Occipital lobe (tissue), 1 donor: ENCODE measurements at regions not wholly inside any gene's neighbourhood (a gene's known extent, or its start where the extent isn't known, plus 50 kb on each side); places are given as distances from the start of the nearest gene placed in this dataset.
"Not testable (repeated sequence)": the region's sequence is repeated elsewhere in the genome, so short reads cannot be mapped to it uniquely, and the experiment has no call there.

Experiments used
- DNase-seq: peaks from one replicate; lab custom pipeline; 2025; lab: John Stamatoyannopoulos, UW

DNA sequence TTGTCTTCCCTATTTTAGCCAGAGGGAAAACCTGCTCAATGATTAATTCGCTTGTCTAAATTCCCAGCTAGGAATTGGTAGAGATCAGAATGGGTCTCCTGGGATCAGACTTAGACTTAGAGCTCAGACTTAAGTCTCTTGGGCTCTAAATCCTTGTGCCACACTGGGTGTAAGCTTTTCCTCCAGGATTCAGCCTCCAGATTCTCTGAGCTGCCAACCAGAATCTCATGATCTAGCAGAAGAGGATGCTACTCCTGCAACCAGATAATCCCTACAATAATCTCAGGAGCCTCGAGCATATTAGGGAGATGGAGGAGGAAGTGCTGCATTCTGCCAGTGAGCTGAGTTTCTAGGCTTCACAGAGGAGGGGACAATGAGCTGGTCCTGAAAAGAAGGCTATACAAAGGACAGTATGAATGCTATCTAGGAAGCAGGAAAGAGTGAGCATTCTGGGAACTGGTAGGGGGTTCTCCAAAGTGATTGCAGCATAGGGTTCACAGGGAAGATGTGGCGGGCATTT lies 211.6 kb upstream of the SESN3 start:
- DNase-seq = no peak

DNA sequence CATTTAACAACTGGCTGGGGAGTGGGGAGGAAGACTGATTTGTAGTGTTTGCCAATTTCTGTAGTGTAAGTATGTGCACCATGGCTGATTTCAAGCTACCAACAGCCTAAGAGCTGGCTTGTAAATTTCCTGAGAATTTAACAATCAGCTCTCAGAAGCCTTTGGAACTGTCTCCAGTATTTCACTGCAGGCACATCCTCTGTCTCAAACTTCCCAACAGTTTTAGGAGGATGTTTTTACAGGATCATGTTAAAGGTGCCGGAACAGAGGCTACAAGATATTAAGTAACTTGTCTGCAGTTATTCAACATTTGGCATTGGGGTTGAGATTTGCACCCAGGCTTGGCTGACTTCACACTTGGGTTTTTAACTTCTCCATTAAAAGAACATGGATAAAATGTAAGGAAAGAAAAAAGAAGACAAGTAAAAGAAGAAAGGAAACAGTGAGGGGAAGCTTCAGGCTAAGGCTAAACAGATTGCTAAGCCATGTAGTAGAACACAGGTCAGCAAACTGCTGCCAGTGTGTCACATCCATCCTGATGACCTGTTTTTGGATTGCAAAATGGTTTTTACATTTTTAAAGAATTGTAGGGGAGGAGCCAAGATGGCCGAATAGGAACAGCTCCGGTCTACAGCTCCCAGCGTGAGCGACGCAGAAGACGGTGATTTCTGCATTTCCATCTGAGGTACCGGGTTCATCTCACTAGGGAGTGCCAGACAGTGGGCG lies 204.8 kb upstream of the SESN3 start:
- no peak for DNase-seq

DNA sequence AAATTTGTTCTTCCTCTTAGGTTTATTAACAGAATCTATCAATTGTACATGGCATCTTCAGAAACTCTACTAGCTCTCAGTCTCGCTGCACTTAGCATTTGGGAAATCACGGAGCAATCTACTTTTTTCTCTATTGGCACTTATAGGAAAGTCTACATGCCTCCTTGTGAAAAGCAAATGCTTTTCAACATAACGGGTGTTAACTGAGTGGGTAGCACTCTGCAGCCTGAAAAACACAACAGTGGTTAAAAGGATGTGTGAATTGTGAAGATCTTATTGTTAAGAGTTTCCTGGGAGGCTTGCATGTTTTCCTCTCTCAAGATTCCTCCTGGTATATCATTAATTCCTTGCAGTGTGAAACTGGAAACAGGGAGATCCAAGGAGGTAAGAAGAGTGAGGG lies 204.2 kb upstream of the SESN3 start:
- no peak for DNase-seq

DNA sequence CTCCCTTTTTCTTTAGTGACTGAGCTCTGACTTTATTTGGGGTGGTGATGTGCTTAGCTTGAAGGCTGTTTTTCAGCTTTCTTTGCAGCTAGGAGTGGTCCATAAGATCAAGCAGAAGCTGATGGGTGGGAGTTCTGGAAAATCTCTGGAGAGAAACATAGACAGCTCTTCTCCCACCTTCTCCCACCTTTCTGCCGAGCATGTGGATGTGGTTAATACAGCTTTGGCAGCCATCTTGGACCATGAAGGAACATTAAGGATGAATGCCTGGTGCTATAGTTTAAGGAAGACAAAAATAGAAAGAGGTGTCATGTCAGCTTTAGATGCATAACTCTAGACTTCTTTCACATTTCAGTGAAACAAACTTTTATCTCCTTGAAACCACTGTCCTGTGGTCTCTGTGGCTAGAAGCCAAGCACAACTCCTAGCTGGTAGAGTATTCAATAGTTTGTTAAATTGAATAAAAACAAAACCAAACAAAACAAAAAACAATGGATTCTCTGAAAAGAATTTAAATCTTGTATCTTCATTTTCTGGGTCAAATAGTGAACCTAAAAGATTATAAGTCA lies 203.6 kb upstream of the SESN3 start:
- no peak for DNase-seq

DNA sequence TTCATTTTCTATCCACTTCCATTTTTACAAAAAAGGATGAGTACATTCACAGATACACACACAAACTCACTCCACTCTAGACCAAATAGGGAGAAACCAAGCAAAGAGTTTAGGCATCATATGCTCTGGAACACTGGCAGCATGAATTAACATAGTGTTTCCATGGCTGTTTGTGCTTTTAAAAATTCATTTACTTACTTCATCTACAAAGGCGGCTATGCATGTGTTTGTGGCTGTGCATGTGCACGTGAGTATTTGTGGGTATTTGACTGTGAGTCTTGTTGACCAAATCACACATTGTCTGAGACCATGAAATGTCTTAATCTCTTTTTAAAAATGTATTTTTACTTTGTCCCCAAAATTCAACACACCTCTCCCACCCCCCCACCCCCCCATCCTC lies 203.0 kb upstream of the SESN3 start:
- no peak for DNase-seq

DNA sequence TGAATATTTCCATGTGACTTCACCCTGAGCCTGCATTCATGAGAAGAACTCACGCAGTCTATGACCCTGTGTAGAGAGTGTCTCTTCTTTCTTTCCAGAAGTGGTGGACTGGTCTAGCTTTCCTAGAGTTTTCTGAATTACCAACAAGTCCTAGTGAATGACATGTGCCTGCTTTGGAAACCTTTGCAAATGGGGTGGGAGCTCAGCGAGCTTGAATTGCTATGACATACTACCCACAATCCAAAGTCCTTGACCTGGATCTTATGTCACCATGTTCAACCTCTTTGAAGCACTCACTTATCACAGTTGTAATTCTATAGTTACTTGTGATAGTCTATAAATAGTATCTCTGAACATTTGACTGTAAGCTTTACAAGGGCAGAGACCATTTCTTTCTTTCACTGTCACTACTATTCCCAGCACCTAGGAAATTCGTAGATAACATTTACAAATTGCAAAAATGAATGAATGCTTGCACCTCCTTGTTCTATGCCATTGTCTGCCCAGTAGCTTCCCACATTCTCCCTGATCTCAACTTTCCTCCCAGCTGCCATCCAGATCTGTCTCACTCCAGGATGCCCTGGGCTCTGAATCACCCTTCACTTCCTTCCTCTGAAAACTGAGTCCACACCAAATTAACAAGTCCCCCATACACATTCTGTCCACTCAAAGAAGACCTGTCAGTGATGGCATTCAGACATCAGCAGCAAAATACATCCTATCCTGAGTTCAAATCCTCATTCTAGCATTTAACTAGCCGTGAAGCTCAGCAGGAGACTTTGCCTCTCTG lies 201.9 kb upstream of the SESN3 start:
- DNase-seq = no peak

- no peak for DNase-seq
Measured at GRCh38 chr11:95429376-95429907, 198.4 kb upstream of the SESN3 start.

GRCh38 chr11:95426823-95427462 lies 195.9 kb upstream of the SESN3 start:
- DNase-seq = no peak

DNA sequence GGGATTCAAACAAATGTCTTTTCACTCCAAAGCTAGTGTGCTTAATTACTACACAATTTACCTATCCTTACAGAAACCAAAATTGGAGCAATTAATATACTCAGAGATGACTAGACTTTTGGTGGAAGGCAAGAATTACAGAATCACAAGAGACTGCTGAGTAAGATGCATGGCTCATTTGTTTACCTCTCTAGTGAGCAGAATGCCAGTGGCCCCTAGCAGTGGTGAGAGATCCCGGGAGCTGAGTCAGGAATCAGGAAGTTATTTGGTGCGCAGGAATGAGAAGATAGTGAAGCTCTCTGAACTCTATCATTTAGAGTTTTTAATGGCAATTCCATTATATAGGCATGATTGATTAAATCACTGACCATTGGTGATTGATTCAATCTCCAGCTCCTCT lies 188.9 kb upstream of the SESN3 start:
- no peak for DNase-seq

DNA sequence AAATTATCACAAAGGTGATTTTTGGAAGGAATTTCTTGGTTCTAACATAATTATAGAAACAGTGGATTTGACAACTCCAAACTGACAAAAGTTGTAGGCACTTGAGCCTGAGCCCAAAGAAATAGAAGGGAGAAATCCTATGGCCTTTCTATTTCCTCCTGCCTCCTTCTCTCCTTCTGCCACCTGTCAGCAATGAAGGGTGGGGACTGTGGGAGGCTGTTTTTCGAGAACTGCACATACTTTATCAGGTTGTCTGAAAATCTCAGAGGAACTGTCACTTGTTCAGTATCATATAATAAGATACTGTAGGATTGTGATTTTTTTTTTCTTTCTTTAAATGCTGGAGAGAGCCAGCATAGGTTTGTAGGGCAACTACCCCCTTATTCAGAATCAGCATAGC lies 187.9 kb upstream of the SESN3 start:
- no peak for DNase-seq

DNA sequence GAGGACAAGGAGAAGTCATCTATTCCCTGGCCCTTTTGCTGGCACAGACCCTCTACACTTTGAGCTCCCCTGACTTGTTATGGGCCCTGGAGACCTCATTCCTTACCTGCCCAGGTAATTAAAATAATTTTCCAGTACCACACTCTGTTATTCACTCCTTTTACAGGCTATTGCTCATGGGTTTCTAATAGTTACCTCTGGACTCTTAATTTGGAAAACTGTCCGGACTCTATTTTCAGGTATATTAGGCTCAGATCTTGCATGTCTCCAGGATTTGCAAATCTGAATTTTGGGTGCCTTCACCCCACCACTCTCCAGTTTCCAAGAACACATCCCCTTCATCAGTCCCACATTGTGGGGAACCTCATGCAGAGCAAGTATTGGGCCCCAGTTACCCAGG lies 186.8 kb upstream of the SESN3 start:
- DNase-seq = no peak

DNA sequence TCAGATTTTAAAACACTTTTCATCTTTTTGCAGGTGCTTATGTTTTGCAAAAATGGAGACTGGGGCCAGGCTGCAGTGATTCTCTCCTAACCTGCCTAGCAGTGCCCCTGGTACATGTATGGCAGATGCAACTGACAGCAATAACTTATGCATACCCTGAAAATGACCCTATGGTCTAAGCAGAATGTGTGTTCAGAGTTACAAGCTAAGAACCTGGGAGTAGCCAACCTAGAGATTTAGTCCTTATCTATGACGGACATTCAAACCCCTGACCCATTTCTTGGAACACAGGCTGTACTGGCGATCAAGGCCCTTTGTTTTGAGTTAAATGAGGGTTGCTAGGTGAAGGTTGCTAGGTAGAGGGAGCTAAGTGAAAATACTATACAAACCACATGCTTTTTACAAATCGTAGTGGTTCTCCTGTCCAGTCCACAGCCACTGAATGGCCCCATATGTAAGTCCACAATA lies 184.9 kb upstream of the SESN3 start:
- DNase-seq = no peak

DNA sequence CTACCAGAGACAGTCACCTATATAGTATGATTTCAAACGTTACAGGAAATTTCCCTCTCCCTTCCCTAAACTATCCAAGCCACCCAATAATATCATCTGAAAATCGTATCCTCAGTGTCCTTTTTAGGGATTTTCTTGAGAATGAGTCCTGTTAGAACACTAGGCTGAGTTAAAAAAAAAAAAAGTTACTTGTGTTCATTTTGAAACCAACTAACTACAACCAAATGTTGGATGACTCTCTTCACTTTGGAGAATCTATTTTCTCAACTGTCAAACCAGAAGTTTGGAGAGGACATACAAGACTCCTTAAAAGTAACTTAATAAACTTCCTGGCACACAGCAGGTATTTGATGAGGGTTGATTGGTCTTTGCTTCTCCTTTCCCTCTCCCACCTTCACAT lies 183.2 kb upstream of the SESN3 start:
- no peak for DNase-seq

DNA sequence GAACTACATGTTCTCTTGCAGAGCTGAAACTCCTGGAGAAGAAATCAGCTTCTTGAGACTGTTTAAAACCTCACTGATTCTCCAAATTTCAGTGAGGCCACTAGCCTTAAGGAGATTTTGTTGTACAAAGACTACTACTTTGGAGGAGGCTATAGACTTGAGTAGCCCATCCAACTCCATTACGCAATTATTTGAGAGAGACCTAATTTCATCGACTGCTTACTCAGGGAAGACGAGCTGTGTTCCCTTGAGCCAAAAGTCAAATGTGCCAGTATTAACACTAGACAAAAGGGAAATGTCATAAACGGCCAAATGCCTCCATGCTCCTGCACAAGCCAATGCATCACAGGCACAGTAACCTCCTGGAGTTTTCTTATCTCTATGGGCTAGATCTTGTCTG lies 182.8 kb upstream of the SESN3 start:
- no peak for DNase-seq

DNA sequence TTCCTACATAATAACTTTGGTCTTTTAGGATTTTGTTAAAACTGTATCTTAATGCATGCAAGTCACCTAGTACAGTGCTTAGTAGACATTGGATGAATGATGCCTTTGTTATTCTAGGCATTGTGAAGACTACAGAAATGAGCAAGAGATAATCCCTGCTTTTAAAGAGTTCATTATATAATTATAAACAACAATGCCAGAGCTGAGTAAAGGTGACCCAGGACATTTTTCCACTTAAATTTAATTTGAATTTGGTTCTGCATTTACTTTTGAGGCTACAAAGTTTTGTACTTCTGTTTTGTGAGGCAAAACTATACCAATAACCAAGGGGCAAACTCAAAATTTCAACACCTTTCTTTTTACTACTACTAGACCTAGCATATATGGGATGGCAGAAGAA lies 182.0 kb upstream of the SESN3 start:
- DNase-seq = no peak

GRCh38 chr11:95412074-95412473 lies 181.1 kb upstream of the SESN3 start:
- DNase-seq = no peak

DNA sequence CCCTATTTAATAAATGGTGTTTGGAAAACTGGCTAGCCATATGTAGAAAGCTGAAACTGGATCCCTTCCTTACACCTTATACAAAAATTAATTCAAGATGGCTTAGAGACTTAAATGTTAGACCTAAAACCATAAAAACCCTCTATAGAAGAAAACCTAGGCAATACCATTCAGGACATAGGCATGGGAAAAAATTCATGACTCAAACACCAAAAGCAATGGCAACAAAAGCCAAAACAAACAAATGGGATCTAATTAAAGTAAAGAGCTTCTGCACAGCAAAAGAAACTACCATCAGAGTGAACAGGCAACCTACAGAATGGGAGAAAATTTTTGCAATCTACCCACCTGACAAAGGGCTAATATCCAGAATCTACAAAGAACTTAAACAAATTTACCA lies 179.7 kb upstream of the SESN3 start:
- DNase-seq = not testable (repeated sequence)

GRCh38 chr11:95406271-95406670 lies 175.3 kb upstream of the SESN3 start:
- DNase-seq = no peak

DNA sequence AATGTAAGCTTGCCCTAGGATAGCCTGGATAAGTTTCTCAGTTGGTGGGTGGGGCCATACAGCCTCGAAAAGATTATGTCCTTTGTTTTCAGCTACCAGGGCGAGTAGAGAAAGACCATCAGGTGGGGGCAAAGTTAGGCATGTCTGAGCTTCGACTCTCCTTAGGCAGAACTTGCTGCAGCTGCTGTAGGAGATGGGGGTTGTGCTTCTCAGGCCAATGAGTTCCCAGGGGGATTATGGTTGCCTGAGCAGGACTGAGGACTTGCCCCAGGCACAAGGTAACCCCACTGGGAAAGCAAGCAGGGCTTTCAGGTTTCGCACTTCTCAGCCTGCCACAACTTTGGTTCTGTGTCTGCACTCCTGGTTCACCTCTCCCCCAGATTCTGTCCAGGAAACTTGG lies 173.4 kb upstream of the SESN3 start:
- DNase-seq = no peak

- no peak for DNase-seq
Measured at GRCh38 chr11:95398437-95399112, 167.6 kb upstream of the SESN3 start.

DNA sequence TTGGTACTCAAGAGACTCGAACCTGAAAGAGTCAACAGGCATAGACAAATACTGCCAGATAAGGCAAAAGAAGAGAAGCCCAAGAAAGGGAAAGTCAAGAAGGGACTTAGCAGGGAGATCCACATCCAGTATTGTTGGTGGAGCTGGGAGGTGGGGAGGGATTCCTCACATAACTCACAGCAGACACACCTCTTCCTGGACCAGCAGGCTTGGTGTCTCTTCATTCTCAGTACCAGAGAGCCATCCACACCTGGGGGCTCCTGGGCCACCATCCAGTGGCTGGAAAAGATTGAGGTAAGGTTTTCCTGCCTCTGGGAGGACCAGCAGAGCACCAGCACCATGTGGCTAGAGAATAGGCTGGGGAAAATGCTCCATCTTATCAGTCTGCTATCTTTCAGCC lies 161.6 kb upstream of the SESN3 start:
- no peak for DNase-seq
